ENCODE measurements at regions not wholly inside any gene's neighbourhood (a gene's known extent, or its start where the extent isn't known, plus 50 kb on each side); places are given as distances from the start of the nearest gene placed in this dataset.

DNA sequence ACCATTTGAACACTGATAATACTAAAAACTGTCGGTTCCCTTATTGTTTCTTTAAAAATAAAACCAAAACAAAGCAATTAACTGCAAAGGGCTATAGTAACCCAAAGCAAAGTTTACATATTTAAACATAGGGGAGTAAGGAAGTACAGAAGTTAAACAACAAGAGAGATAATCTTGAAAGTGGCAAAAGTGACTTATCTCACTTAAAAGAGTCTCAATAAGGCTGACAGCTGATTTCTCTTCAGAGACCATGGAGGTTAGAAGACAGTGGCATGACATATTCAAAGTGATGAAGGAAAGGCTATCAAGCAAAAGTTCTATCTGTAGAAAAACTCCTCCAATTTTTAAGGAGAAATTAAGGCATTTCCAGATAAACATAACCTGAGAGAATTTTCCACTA is 233.5 kb upstream of the HDAC9 start:
- no peak for DNase-seq

DNA sequence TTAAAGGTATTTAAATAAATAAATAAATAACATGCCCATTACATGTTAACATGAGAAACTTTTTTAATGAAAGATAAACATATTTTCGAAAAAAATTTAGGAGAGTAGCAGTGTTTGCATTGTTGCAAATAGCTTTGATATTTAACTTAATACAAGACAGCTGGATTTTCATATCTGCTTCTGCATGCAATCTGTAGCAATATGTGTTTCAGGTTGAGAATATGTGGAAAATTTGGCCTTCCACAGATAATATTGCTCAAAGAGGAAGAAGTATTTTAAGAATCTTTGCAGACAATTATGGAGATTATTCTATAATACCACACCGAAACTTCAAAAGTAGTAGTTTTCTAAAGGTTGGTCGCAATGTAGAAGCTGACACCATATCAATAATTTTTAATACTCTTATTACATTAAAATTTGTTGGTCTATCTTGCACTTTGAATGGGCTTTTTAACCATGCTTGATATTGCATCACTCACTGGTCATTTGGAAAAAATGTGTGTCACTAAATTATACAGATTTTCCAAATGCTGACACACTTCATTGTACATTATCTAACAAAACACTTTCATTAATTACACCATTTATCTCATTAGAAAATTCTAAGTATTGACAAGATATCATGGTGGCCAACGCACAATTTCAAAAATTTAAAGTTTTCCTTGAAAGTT is 229.8 kb upstream of the HDAC9 start:
- no peak for DNase-seq

DNA sequence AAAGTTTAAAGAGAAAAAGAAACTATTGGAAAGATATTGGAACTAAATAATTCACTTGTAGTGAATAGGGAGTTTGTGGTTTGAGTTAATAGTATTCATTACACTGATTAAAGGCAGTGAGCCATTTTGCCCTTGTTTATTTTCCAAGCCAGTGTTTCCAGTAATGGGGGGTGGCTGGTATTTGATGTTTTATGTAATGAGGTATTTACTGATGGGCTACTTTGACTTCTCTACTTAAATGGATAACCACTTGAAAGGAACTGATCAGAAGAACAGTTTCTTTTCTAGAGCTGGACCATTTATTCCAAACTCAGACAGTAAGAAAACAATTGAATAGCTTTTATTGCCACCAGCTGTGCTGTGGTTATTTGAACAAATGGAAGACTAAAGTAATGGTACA is 227.0 kb upstream of the HDAC9 start:
- no peak for DNase-seq

DNA sequence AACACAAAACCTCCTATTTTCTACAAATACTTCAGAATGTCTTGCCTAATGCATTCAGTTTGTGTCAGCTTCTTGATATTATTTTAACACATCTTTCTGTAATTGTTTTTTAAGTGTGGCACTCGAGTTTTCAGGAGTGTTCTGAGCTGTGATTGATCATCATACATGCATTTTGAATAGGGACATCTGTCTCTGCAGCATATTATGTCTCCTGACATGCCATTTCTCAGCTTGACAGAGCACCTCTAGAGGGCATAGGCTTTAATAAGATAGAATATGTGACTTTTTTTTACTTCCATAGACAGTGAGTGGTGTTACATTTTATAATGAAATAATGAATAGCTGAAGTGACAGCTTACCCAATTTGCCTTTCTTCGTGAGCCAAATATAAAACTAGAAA is 219.2 kb upstream of the HDAC9 start:
- DNase-seq, result no peak

DNA sequence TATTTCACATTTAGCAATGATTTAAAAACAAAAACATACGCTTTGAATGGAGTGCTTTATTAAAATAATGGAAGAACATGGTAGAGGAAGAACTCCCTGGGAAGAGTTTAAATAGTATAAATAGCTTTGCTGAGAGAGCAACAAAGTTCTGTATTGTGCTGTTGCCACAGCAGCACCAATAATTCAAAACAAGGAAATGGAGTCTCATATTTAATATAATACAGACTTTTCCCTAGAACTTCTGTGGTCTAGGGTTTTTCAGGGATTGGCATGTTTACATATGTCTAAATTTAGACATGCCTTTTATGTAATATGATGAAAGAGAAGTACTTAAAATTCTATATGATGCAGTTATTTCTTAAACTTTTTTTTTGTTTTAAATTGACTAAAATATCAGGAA is 217.2 kb upstream of the HDAC9 start:
- no peak for DNase-seq

DNA sequence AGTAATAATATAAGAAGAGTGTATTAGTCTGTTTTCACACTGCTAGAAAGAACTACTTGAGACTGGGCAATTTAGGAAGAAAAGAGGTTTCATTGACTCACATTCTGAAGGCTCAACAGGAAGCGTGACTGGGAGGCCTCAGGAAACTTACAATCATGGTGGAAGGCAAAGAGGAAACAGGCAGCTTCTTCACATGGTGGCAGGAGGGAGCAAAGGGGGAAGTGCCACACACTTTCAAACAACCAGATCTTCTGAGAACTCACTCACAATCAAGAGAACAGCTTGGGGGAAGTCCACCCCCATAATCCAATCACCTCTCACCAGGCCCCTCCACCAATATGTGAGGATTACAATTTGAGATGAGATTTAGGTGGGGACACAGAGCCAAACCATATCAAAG is 212.5 kb upstream of the HDAC9 start:
- DNase-seq, result no peak

DNA sequence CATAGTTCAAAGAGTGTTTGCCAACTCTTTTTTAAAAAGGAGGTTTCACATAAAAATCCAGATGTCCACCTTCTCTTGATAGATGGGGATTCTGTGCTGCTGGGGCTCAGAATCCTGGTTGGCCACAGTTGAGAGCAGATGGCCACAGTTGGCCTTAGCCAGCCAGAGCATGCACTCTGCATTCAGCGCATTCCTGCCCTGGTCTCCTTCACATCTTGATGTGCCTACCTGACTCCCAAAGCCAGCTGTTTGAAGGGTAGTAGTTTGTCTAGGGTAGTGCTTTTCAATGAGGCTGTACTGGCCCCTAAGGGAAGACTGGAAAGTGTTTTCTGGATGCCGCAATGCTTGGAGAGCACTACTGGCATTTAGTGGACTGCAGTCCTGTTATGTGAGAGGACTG is 208.1 kb upstream of the HDAC9 start:
- DNase-seq, result no peak

DNA sequence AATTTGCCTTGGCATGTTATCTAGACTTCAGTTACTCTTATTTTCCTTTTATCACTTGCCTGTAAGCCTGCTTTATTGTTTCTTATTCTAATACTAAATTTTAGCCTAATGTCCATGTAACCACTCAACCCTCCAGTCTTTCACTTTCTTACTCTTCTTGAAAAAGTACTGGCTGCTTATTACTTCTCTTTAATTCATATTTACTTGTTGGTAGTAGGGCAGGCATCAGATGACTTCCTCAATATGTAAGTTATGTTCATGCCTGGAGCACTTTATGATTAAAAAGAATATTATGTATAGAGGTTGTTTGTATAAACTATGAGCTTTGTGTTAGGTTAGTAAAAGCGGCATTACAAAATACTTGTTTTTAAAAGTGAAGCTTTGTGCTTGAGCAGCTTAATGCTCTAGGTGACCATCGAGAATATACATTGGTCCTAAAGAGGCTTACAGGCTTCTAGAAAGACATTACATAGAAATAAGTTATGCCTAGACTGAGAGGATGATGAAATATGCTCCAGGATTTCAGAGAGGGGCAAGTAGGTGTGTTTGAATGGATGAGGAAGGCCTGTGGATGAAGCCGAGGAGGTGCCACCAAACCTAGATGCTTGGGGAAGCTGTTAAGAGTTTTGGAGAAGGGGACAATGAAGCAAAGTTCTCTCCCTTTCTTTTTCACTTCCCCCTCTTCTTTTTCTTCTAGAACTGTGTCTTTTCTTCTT is 207.1 kb upstream of the HDAC9 start:
- no peak for DNase-seq

DNA sequence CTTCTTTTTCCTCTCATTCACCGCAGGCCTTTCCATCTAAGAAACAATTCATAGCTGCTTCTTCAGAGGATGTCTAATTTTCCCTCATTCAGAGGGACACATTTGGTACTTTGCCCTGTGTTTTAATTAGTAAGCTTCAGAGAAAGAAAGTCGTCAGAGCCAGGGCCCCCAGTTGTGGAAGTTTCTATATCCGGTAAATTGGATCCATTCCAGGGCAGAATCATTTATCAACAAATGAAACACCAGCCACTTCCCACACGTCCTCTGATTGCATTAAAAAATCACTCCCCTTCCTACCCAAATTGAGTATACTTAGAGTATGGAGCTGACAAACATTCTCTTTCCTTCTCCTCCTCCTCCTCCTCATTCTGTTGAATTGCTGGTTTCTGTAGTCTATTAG is 205.8 kb upstream of the HDAC9 start:
- DNase-seq, result no peak

DNA sequence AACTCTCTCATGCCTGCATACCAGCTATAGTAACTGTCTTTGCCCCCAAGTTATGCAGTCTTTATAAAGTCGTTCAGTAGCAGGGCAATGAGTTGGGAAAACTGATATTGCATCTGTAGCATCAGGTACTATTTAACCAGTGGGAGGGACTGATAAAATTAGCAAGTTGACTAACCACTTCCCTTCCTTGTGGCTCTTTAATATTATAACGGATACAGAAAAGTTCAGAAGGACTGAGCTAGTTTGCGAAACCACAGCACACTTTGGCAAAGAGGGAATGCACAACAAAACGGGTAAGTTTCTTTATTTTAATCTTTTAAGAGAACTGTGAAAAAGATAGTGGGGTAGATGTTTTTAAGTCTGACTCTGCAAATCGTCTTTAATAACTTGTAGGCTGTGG is 205.3 kb upstream of the HDAC9 start:
- no peak for DNase-seq

DNA sequence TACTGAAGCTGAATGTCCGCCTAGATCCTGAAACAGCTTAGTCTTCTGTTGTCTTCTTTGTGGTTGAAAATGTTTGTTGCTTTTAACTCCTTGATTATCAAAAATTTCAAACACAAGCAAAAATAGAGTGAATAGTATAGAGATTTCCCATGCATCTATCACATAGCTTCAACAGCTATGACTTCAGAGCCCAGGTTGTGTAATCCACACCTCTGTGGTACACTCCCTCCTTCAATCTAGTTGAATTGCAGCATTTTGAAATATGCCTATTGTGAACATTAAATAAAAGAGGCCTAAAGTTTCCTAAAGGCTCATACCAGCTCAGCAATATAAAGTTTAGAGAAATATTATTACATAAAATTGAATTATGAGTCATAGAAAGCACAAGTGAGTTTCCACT is 204.7 kb upstream of the HDAC9 start:
- no peak for DNase-seq

DNA sequence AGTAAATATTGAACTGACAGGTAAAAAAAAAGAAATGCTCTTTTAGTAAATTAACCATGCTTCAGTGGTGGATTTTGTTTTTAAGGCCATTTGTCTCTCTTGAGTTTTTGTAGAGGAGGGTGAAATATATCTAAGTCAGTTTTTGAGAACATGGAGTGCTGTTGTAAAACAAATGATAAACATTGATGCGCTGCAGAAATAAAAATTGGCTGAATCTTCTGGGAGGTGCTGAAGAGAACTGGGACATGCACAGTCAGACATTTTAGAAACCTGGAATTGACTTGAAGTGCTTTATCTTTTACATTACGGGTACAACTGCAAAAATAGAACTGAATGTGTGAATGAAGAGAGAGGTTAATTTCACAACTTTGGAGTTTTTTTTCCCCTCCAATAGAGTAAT is 203.0 kb upstream of the HDAC9 start:
- DNase-seq, result no peak

DNA sequence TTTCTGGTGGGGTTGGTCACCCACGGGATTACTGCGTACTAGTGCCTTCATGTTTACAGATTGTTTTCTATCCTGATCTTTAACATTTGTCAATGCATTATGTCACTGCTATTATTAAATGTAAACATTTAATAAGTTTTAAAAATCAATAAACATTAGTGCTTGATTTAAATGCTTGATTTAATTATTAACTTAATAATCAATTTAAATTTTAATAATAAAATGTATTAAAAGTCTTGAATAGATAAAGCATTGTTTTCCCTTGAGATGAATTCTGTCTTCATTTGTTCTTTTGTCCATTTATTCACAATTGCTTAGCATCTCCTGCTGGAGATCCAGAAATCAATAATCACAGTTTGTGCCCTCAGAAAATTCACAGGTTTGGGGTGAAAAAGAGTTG is 201.8 kb upstream of the HDAC9 start:
- no peak for DNase-seq

DNA sequence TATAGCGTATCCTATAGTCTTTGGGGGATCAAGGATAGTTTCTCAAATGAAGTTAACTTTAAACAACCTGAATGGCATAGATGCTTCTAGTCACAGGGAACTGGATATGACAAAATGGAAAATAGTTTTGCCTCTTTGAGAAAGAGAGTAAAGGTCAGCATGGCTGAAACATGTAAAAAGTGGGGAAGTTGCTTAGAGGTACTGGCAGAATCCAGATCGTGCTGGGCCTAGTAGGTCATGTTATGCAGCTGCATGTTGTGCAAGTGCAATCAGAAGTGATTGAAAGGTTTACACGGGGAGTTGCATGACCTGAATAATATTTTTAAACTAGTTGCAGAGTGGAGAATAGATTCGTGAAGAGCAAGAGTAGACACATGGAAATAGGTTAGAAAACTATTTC is 201.1 kb upstream of the HDAC9 start:
- DNase-seq, result no peak

DNA sequence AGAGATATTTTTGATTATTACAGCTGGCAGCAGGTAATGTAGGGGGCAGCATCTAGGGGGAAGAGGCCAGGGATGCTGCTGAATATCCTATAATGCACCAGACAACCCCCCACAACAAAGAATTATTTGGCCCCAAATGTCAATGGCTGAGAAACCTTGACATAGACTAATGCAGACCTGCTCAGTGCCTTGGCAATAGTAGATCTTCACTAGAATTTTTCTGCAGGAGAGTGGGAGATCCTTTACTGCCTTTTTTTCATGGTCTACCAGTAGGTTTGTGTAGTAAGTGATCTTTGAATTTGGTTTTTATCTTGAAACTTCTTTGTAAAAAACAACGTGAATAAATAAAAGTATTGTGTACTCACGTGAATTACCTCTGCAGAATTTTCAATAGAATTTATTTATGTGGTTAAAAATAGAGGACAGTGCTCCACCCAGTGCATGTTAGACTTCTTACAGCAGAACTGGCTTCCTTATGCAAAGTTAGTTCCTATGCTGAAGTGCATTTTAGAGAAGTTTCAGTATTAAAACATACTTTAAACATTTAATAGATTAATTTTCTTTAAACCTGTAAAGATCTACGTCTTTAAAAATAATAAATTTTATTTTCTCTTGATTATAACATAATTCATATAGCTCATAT is 199.6 kb upstream of the HDAC9 start:
- no peak for DNase-seq

DNA sequence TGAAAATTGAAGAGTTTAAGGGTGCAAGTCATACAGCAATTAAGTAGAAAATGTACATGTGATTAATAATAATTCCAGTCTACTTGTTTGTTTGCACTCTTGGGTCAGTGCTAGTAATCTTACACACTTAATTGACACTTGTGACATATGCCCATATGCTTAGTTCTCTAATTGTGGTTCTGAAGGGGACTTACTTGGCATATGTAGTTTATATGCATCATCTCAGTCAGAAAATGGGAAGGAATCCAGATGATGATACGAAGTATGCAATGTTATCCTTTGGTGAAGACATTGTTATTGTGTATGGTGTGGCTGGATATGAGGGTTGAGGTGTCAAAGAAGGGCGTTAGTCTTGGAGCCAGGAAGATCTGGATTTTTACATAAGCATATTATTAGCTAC is 193.5 kb upstream of the HDAC9 start:
- no peak for DNase-seq

DNA sequence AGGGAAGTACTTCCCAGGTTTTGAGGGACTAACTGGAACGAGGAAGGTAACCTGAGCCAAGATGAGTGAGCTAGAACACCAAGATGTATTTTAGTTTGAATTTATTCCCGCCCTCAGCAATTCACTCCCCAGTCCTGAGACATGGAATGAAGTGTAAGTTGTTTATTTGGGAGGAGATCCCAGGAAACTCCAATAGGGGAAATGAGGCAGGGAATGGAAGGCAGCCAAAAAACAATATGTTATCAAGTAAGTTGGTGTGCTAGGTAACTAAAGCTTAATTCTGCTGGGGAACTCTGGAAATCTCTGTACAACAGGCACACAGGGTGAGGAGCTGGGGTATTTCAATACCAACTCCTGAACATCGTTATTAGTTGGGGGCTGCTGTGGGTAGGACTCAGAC is 189.7 kb upstream of the HDAC9 start:
- no peak for DNase-seq

DNA sequence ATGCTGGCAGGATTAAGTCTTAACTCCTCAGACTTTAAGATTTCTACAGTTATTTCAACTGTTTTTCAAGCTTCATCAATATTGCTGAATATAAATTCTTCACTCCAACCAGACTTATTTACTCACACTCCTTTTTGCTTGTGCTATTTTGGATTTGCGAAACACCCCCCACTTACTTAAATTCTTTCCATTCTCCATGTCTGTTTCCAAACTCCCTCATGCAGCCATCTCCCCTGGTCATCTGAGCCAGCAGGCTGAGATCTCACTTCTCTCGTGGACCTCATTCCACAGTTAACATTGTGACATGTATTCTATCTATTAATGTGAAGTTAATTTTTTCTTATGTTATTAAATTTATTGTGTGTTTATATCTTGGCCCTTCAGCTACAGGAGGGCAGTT is 188.9 kb upstream of the HDAC9 start:
- no peak for DNase-seq

DNA sequence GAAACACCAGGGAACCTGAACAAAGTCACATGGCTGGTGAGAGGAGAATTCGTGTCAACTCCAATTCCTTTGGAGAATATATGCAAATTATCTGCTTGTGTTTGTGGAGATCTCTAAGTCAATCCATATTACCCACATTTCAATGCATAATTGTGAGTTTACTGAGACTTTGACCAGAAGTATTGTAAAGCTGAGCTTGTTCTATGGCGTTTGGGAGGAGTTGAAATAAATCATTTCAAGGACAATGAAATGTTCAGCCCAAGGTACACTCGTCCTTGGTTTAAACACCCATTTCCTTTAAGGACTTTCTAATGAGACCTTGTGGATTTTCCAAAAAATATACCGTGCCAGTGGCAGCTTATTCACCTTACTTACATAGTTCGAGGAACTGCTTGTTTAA is 186.6 kb upstream of the HDAC9 start:
- DNase-seq, result no peak

DNA sequence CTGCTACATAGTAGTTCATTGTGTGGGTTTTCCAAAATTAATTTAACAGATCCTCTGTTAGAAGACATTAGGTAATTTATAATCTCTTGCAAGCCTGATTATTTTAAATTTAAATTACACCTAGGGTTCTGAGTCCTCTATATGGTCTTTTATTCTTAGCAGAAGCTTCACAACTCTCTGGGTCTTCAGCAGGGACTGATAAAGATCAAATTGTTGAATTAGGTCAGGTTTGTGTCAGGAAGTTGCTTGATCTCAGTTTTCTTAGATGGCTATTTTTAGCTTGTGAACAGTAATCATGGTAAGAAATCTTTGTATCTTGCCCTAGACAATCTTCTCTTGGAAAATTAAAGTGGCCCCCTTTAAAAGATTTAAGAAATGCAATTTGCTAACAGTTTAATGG is 183.1 kb upstream of the HDAC9 start:
- DNase-seq, result no peak

DNA sequence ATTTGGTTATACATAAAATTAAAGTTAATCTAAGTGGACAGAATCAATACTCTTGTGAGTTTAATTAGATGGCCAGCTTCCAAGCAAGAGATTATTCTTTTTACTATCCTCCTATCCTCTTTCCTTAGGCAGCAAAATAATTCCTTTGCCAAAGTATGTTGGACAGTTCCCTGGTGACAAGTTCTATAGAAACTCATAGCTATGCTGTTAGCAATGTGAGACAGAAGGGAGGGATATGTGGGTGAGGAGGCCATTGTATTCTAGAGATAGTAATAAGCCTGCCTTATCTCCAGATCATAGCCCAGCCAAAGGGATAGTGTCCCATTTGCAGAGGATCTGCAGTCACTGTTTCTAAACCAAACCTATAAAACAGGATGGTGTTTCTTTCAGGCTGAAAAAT is 181.6 kb upstream of the HDAC9 start:
- no peak for DNase-seq

DNA sequence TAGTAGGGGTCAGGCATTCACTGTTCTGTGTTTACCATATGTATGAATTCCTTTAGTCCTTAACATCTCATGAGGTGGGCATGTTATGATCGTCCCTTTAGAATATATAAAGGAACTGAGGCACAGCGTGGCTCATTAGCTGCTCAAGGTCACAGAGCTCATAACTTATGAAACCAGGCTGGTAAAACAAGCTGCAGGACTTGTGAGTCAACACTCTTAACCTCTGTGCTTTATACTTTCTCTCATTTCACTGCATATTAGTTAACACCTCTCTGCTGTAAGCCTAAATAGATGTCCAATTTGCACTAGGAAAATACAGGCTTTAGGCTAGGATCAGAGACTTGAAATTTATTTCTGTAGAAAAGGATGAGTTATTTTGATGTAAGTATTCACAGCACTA is 180.3 kb upstream of the HDAC9 start:
- DNase-seq, result no peak

DNA sequence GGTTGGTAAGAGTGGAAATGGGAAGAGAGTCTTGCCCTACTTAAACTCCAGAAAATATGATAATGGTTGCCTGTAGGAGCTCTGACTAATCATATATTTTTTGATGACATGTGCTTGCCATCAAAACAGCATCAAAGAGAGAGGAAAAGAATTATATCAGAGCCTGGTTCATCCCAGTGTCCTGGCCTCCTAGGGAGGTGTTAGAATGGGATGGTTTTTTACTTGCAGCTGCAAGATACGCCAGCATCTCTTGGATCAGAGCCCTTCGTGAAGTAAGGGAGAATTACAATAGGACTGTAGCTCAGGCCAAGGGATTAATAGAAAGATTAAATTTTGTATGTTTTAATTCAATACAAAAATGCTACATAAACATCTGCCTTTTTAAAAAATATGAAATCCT is 177.6 kb upstream of the HDAC9 start:
- no peak for DNase-seq

DNA sequence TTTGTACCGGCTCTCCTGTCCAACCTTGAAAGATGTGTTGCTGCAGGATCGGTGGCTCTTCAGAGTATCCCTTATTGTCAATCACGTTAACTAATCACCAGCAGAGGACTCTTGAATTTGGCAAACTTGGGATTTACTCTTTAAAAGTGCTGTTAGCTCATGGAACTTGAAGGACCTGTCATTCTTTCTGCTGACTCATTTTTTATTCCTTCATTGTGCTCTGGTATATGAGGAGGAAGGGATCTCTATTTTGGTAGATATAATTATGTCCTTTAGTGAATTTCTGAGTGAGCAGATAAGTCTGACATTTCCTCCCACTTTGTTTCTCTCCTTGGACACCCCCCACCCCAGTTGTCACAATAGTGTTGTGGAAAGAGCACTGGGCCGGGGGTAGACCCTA is 175.1 kb upstream of the HDAC9 start:
- DNase-seq, result no peak
